Mesothelial cell of epicardium (in vitro differentiated cells): ENCODE measurements at regions not wholly inside any gene's neighbourhood (a gene's known extent, or its start where the extent isn't known, plus 50 kb on each side); places are given as distances from the start of the nearest gene placed in this dataset.
"Not testable (repeated sequence)": the region's sequence is repeated elsewhere in the genome, so short reads cannot be mapped to it uniquely, and the experiment has no call there.

Experiments used
- DNase-seq, 2 experiments: peaks; one replicate each; pipeline ENCODE4 v3.0.0; 2021; ENCODE audit warnings: low spot score in 2 of 2; ENCODE audit not compliant: unreplicated experiment in 2 of 2
- H3K27ac Mint-ChIP-seq: 2 replicates; pipeline ENCODE4 v1.8.0; 2021; ENCODE audit warnings: mixed read lengths
- H3K27me3 Mint-ChIP-seq: 2 replicates; pipeline ENCODE4 v1.8.0; 2021; ENCODE audit warnings: low read depth, mixed read lengths
- H3K36me3 Mint-ChIP-seq: 2 replicates; pipeline ENCODE4 v1.8.0; 2021; ENCODE audit warnings: mixed read lengths
- H3K4me1 Mint-ChIP-seq: 2 replicates; pipeline ENCODE4 v1.8.0; 2021; ENCODE audit warnings: mixed read lengths
- H3K4me3 Mint-ChIP-seq: 2 replicates; pipeline ENCODE4 v1.8.0; 2021; ENCODE audit warnings: mild to moderate bottlenecking, moderate library complexity, mixed read lengths
- H3K9me3 Mint-ChIP-seq: 2 replicates; pipeline ENCODE4 v1.8.0; 2021; ENCODE audit warnings: mixed read lengths
- CTCF ChIP-seq: fragments of 200-600 bp; sonication (generic); IDR thresholded peaks from one replicate; pipeline ENCODE4 v1.5.0; 2021; ENCODE audit warnings: antibody characterized with exemption; ENCODE audit not compliant: unreplicated experiment

- no peak for TF ChIP-seq CTCF
- Mint-ChIP-seq H3K4me3 (no peak overlapping the region), H3K4me1 (no peaks in the 10 kb centered on the region), H3K9me3 (peaks cover 7% of the 10 kb centered on the region), H3K27ac (no peak overlapping the region), H3K27me3 (peaks cover 9% of the 10 kb centered on the region), H3K36me3 (no peaks in the 10 kb centered on the region)
- DNase-seq: no peak
Measured at GRCh38 chr7:124633740-124634139, 131.9 kb downstream of the GPR37 start.

GRCh38 chr7:124630395-124630794, 135.2 kb downstream of the GPR37 start:
- Mint-ChIP-seq H3K36me3 (no peaks in the 10 kb centered on the region), H3K4me3 (no peak overlapping the region), H3K27me3 (no peaks in the 10 kb centered on the region), H3K27ac (no peak overlapping the region), H3K9me3 (peaks cover 13% of the 10 kb centered on the region), H3K4me1 (no peaks in the 10 kb centered on the region)
- no peak for DNase-seq
- TF ChIP-seq CTCF: no peak

- DNase-seq: no peak
- H3K36me3 Mint-ChIP-seq: no peaks in the 10 kb centered on the region
- H3K9me3 Mint-ChIP-seq: peaks cover 32% of the 10 kb centered on the region
- H3K4me3 Mint-ChIP-seq: no peak overlapping the region
- H3K27me3 Mint-ChIP-seq: no peaks in the 10 kb centered on the region
- H3K27ac Mint-ChIP-seq: no peak overlapping the region
- no peaks in the 10 kb centered on the region for H3K4me1 Mint-ChIP-seq
- no peak for TF ChIP-seq CTCF
Measured at GRCh38 chr7:124618871-124619270, 146.7 kb downstream of the GPR37 start.

- not testable (repeated sequence) for H3K4me3 Mint-ChIP-seq, H3K27ac Mint-ChIP-seq, DNase-seq, H3K27me3 Mint-ChIP-seq, H3K36me3 Mint-ChIP-seq, H3K4me1 Mint-ChIP-seq
- peaks cover 40% of the 10 kb centered on the region for H3K9me3 Mint-ChIP-seq
Measured at GRCh38 chr7:124618051-124618450, 147.5 kb downstream of the GPR37 start.

GRCh38 chr7:124603066-124603465, 162.5 kb downstream of the GPR37 start:
- Mint-ChIP-seq H3K36me3 (no peaks in the 10 kb centered on the region), H3K9me3 (no peaks in the 10 kb centered on the region), H3K4me1 (peaks cover 4% of the 10 kb centered on the region), H3K27me3 (peaks cover 6% of the 10 kb centered on the region), H3K4me3 (no peak overlapping the region), H3K27ac (no peak overlapping the region)
- TF ChIP-seq CTCF: no peak
- DNase-seq: no peak

GRCh38 chr7:124597509-124597908, 168.1 kb downstream of the GPR37 start:
- no peaks in the 10 kb centered on the region for H3K4me1 Mint-ChIP-seq
- DNase-seq: no peak
- no peak for TF ChIP-seq CTCF
- H3K9me3 Mint-ChIP-seq: no peaks in the 10 kb centered on the region
- H3K27me3 Mint-ChIP-seq: no peaks in the 10 kb centered on the region
- H3K36me3 Mint-ChIP-seq: no peaks in the 10 kb centered on the region
- H3K27ac Mint-ChIP-seq: no peak overlapping the region
- no peak overlapping the region for H3K4me3 Mint-ChIP-seq
